GM23248 (cell line): ENCODE measurements at regions not wholly inside any gene's neighbourhood (a gene's known extent, or its start where the extent isn't known, plus 50 kb on each side); places are given as distances from the start of the nearest gene placed in this dataset.

ENCODE experiments used
- EZH2 ChIP-seq: fragments of 200-600 bp; sonication (generic); IDR thresholded peaks from 2 replicates; pipeline ENCODE4 v1.6.1; 2018; ENCODE audit warnings: antibody characterized with exemption, mild to moderate bottlenecking; ENCODE audit not compliant: insufficient read depth, poor library complexity, severe bottlenecking
- EZH2phosphoT487 ChIP-seq: fragments of 200-600 bp; sonication (generic); IDR thresholded peaks from 2 replicates; pipeline ENCODE4 v1.6.1; 2018; ENCODE audit warnings: antibody characterized with exemption, moderate library complexity, mild to moderate bottlenecking, low read depth; ENCODE audit not compliant: insufficient read depth

- TF ChIP-seq EZH2, result no peak
- no peak for TF ChIP-seq EZH2phosphoT487
Measured at GRCh38 chr12:43294147-43294546, 257.9 kb downstream of the ADAMTS20 start.
